OCI-LY1 (cell line): ENCODE measurements at regions not wholly inside any gene's neighbourhood (a gene's known extent, or its start where the extent isn't known, plus 50 kb on each side); places are given as distances from the start of the nearest gene placed in this dataset.
"Not testable (repeated sequence)": the region's sequence is repeated elsewhere in the genome, so short reads cannot be mapped to it uniquely, and the experiment has no call there.

ENCODE experiments used
- H2AFZ ChIP-seq: fragments of 200-600 bp; sonication (generic), shearing (Covaris generic); 2 replicates; pipeline ENCODE4 v1.6.0; 2014; ENCODE audit warnings: antibody characterized with exemption, mild to moderate bottlenecking, low read length
- H3F3A ChIP-seq: fragments of 200-600 bp; sonication (generic), shearing (Covaris generic); 2 replicates; pipeline ENCODE4 v1.6.0; 2014; ENCODE audit warnings: mild to moderate bottlenecking, antibody characterized with exemption, low read length, moderate library complexity; ENCODE audit not compliant: insufficient read depth
- H3K27ac ChIP-seq: fragments of 200-600 bp; sonication (generic); 2 replicates; pipeline ENCODE4 v1.5.1; 2014; ENCODE audit warnings: low read length, mixed run types, mild to moderate bottlenecking, low read depth; ENCODE audit not compliant: poor library complexity, severe bottlenecking
- H3K27me3 ChIP-seq: fragments of 200-600 bp; sonication (generic); 2 replicates; pipeline ENCODE4 v1.6.0; 2014; ENCODE audit warnings: antibody characterized with exemption, mild to moderate bottlenecking, low read length, moderate library complexity; ENCODE audit not compliant: insufficient read depth
- H3K36me3 ChIP-seq: fragments of 200-600 bp; sonication (generic); 2 replicates; pipeline ENCODE4 v1.6.1; 2014; ENCODE audit warnings: mild to moderate bottlenecking, antibody characterized with exemption, low read length, moderate library complexity, mixed read lengths; ENCODE audit not compliant: insufficient read depth
- H3K4me1 ChIP-seq: fragments of 200-600 bp; sonication (generic); 2 replicates; pipeline ENCODE4 v1.5.1; 2014; ENCODE audit warnings: mild to moderate bottlenecking, low read length, moderate library complexity; ENCODE audit not compliant: insufficient read depth, severe bottlenecking
- H3K4me2 ChIP-seq: fragments of 200-600 bp; sonication (generic), shearing (Covaris generic); 2 replicates; pipeline ENCODE4 v1.6.1; 2014; ENCODE audit warnings: low read length
- H3K4me3 ChIP-seq: fragments of 200-600 bp; sonication (generic); 2 replicates; pipeline ENCODE4 v1.5.1; 2014; ENCODE audit warnings: low read length, low read depth, mild to moderate bottlenecking, mixed read lengths; ENCODE audit not compliant: poor library complexity, severe bottlenecking
- H3K79me2 ChIP-seq: fragments of 200-600 bp; shearing (Covaris generic); 2 replicates; pipeline ENCODE4 v1.6.1; 2016; ENCODE audit warnings: mixed run types, low read length, mixed read lengths; ENCODE audit not compliant: insufficient read depth
- H3K9ac ChIP-seq: fragments of 200-600 bp; sonication (generic), shearing (Covaris generic); 2 replicates; pipeline ENCODE4 v1.6.1; 2014; ENCODE audit warnings: mild to moderate bottlenecking, low read length, mixed read lengths
- H3K9me2 ChIP-seq: fragments of 200-600 bp; sonication (generic), shearing (Covaris generic); 2 replicates; pipeline ENCODE4 v1.6.1; 2014; ENCODE audit warnings: low read depth, mild to moderate bottlenecking, low read length, mixed read lengths
- H3K9me3 ChIP-seq: fragments of 200-600 bp; shearing (Covaris generic); 2 replicates; pipeline ENCODE4 v1.6.1; 2014; ENCODE audit warnings: low read length, mixed read lengths
- H4K20me1 ChIP-seq: fragments of 200-600 bp; sonication (generic), shearing (Covaris generic); 2 replicates; pipeline ENCODE4 v1.6.0; 2016; ENCODE audit warnings: mild to moderate bottlenecking, low read length; ENCODE audit not compliant: insufficient read depth
- CTCF ChIP-seq: fragments of 200-600 bp; sonication (generic), shearing (Covaris generic); IDR thresholded peaks from 2 replicates; pipeline ENCODE4 v1.5.1; 2017; ENCODE audit warnings: mild to moderate bottlenecking, antibody characterized with exemption, low read length, moderate library complexity, mixed read lengths
- EZH2 ChIP-seq: fragments of 200-600 bp; sonication (generic), shearing (Covaris generic); IDR thresholded peaks from 2 replicates; pipeline ENCODE4 v1.8.0; 2017; ENCODE audit warnings: borderline replicate concordance, mixed run types, mild to moderate bottlenecking, antibody characterized with exemption, low read length, moderate library complexity, mixed read lengths

- Histone ChIP-seq H2AFZ (no peak overlapping the region), H3F3A (no peaks in the 10 kb centered on the region), H3K36me3 (no peaks in the 10 kb centered on the region), H4K20me1 (no peaks in the 10 kb centered on the region), H3K9ac (no peak overlapping the region), H3K9me2 (no peaks in the 10 kb centered on the region), H3K27me3 (no peaks in the 10 kb centered on the region), H3K4me2 (no peak overlapping the region), H3K4me1 (no peaks in the 10 kb centered on the region), H3K9me3 (no peaks in the 10 kb centered on the region), H3K27ac (no peak overlapping the region), H3K4me3 (no peak overlapping the region), H3K79me2 (no peaks in the 10 kb centered on the region)
- TF ChIP-seq CTCF (no peak), EZH2 (no peak)
Observed at GRCh38 chr20:22829356-22829755, 205.8 kb upstream of the SSTR4 start.

GRCh38 chr20:22830138-22830537 is 205.0 kb upstream of the SSTR4 start:
- Histone ChIP-seq H3K79me2 (no peaks in the 10 kb centered on the region), H3K4me1 (no peaks in the 10 kb centered on the region), H4K20me1 (no peaks in the 10 kb centered on the region), H3K4me2 (no peak overlapping the region), H3K4me3 (no peak overlapping the region), H3K9ac (no peak overlapping the region), H3K27me3 (no peaks in the 10 kb centered on the region), H3K27ac (no peak overlapping the region), H3K9me3 (no peaks in the 10 kb centered on the region), H3K36me3 (no peaks in the 10 kb centered on the region), H2AFZ (no peak overlapping the region), H3K9me2 (no peaks in the 10 kb centered on the region), H3F3A (no peaks in the 10 kb centered on the region)
- no peak for TF ChIP-seq EZH2
- TF ChIP-seq CTCF: no peak

GRCh38 chr20:22830715-22831114 is 204.4 kb upstream of the SSTR4 start:
- H2AFZ ChIP-seq, H3K4me2 ChIP-seq, H3K27ac ChIP-seq, H3K4me3 ChIP-seq, H3F3A ChIP-seq, H3K9me2 ChIP-seq, H4K20me1 ChIP-seq, H3K9ac ChIP-seq, H3K4me1 ChIP-seq, H3K27me3 ChIP-seq, H3K9me3 ChIP-seq, H3K36me3 ChIP-seq, H3K79me2 ChIP-seq: not testable (repeated sequence)

- Histone ChIP-seq H3K4me1 (no peaks in the 10 kb centered on the region), H3K9me2 (no peaks in the 10 kb centered on the region), H3F3A (no peaks in the 10 kb centered on the region), H3K9me3 (no peaks in the 10 kb centered on the region), H3K27me3 (no peaks in the 10 kb centered on the region), H3K36me3 (no peaks in the 10 kb centered on the region), H2AFZ (no peak overlapping the region), H3K9ac (no peak overlapping the region), H4K20me1 (no peaks in the 10 kb centered on the region), H3K27ac (no peak overlapping the region), H3K4me3 (no peak overlapping the region), H3K4me2 (no peak overlapping the region), H3K79me2 (no peaks in the 10 kb centered on the region)
- TF ChIP-seq EZH2: no peak
- no peak for TF ChIP-seq CTCF
Observed at GRCh38 chr20:22833851-22834250, 201.3 kb upstream of the SSTR4 start.
